Suppressor macrophage (primary cell): ENCODE measurements at regions not wholly inside any gene's neighbourhood (a gene's known extent, or its start where the extent isn't known, plus 50 kb on each side); places are given as distances from the start of the nearest gene placed in this dataset.

Experiments used
- DNase-seq, 4 experiments: peaks; one replicate each; pipeline ENCODE4 v3.0.0-alpha.2; 2020 to 2022

DNA sequence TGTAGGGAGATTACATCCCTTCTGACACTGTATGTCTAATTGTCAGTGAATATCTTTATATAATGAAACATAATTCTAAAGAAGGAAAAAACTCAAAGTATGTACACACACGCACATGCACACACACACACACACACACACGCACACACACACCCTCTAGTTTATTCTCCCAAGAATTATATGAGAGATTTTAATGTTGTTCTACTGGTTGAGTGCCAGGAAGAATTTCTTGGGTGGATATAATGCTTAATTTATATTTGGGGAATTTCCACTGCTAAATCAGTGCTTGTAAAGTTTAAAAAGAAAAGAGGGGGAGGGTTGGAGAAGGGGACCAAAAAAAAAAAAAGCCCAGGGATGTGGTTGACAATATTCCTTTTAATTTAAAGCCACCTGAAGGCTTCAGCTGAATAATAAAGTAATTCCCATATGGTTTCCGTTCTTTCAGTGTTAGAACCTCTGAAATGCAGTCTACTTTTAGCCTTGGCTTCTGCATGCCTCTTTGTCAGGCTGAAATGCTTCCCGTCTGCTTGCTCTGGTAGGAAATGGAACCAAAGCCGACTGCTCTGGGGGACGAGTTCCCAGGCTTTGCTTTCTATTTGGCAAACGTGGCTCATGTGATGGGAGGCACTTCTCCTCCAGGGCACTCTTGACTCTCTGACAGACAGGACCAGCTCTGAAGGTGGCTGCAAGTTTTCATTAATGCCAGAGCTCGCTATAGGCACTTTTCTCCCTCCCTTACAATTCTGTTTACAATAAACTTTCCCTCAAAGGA, 225.4 kb downstream of the PRL start:
- DNase-seq = peak; percentile 43 to 80 (median 72)

DNA sequence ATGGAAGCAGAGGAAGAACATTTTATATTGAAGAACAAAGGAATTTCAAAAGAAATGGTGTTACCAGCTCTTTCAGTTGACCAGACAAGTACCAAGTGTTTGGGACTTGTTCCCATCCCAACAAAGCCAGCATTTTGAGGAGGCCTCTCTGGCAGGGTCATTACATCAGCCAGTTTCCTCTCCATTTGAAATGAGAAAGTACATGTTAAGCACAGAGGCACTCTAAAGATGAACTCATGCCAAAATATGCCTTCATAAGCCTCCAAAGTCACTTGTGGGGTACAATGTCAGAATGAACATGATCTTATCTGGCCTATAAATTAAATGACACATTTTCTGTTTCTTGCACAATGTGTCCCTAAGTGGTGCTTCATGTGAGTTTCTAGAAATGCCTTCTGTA, 223.9 kb downstream of the PRL start:
- peak; percentile 8 to 42 (median 36) for DNase-seq

DNA sequence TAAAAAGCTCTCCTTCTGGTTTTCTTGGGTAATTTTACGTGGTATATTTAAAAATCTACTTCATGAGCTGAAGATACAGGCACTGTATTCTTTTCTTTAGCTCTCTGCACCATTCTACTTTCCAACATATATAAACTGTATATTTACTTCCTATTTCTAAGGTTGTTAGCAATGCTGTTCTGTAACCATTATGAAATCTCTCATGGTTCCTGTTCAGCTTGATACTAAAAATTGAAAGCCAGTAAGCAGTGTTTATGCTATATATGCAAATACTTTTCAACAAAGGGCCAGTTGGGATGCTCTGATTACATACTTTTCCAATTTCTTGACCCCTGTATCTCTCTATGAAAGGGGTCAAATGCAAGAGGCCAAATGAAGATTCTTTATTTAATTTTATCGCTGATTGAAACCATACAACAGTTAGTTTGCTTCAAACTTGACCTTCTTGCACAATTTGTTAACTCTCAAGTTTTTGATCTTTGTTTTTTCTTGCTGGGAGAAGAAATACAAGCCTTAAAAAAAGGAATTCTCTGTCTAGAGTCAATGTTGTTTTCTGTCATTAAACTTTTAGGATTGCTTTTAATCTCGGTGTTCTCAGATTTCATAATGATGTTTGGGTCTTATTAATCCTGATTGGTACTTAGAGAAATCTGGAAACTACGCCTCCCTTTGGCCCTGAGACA, 223.2 kb downstream of the PRL start:
- DNase-seq = peak in 3 of 4 experiments; percentile 20 to 72 (median 65)

DNA sequence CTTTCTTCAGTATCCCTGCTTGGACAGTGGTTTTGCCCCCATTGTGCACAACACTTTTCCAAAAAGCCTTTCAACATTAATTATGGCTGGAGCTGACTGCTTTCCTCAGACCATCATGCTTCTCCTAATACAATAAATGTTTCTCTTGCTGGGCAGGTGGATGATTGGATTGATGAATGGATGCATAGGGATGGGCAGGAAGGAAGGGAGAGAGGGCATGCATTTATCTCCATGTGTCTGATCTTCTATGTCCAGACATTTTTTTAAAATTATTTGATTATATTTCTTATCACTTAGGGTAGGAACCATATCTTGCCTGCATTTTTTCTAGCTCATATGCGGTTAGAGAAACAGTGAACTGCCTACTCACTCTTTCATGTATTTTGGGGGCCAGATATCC, 218.5 kb downstream of the PRL start:
- DNase-seq = no peak

DNA sequence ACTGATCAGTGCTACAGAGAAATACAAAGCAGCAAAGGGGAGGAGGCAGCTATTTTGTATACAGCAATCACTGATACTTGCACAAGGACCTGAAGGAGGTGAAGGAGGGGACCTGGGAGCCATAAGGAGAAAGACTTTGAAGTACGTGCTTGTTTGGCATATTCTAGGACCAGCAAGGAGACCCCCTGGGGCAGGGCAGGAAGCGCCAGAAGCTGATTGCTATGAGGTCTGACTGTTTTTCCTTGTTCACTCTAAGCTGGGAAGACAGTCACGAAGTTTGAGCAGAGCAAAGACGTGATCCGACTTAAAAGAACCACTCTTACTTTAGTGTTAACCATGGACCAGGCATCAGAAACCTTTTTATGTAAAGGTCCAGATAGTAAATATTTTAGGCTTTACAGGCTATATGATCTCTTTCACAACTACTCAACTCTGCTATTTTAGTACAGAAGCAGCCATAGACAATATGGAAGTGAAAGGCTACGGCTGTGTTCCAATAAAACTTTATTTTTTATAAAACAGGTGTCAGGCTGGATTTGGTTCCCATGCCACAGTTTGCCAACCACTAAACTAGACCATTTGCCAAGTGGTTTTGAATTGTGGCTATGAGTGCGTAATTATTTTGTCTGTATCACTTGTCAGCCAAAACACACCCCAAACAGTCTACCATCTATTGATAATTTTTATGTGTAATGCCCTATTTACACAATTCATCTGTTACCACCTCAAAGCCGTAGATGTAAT, 217.9 kb downstream of the PRL start:
- DNase-seq = no peak

DNA sequence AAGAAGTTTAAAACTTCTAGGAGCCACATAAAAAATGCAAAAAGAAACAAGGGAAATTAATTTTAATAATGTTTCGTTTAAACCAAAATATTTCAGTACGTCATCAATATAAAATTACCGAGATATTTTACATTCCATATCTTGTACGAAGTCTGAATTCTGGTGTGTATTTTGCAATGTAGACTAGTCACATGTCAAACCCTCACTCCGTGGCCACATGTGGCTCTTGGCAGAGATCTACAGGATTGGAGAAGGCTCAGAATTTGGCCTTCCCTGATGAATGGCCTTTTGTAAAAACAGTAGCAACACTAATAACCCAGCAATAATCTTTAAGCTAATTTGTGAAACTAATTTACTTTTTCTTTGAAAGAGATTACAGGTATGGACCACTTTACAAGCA, 217.1 kb downstream of the PRL start:
- no peak for DNase-seq

- no peak for DNase-seq
Observed at GRCh38 chr6:22081709-22082108, 215.1 kb downstream of the PRL start.

DNA sequence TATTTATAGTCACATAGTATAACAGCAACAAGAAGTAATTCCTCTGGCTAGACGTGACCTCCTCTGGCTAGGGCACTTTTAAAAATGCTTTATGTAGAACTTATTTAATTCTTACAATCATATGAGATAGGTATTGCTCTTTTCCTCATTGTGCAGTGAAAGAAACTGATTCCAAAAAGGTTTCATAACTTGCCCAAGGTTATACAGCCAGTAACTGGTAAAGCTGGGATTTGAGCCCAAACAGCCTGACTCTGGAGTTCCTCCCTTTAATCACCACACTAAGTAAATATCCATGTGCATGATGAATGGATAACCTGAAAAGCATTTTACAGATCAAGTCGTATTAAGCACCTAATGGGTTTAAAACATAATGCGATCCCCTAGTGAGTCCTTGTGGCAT, 214.6 kb downstream of the PRL start:
- DNase-seq = no peak

GRCh38 chr6:22083119-22083518, 213.7 kb downstream of the PRL start:
- no peak for DNase-seq

DNA sequence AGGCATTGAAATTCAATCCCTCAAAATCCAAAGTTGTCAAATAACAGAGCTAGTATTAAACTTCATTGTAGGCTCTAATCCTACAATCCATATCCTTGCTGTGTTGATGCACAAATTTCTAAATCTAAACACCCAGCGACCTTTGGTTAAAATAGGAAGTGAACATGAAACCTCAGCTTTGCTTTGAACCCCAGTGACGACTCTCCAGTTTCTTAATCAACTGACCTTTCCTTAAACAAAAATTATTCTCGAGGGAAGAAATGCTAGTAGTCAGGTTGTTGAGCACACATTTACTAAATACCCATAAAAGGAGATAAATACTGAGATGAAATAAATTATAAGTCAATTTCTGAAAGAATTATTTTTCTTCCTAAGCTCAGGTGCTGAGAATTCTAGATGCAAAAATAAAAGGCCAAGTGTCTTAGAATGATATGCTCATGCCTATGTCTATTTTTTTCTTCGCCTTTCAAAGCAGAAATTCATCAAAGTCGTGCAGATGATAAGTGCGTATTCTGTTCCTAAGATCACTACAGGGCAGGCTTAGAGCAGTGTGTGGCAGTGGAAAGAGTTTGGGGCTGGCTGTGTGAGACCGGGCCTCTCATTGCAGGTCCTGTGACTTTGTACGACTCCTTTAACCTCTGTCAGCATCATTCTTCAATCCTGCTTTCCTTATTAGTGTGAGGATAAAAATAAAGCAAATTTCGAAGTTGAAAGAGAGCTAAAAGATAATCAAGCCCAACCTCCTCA, 208.7 kb downstream of the PRL start:
- peak; percentile 30 to 75 (median 59) for DNase-seq

DNA sequence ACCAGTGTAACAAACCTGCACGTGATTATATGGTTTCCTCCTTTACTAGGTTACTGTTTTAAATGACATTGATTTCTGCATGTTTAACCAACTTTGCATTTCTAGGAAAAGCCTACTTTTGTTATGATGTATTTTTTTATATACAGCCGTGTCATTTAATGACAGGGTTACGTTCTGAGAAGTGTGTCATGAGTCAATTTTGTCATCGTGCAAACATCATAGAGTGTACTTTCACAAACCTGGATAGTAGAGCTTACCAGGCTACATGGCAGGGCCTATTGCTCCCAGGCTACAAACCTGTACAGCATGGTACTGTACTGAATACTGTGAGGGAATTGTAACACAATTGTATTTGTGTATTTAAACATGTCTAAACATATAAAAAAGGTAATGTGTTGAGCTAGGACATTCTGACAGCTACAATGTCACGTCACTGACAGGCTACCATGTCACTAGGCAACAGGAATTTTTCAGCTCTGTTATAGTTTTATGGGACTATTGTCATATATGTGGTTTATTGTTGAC, 205.3 kb downstream of the PRL start:
- DNase-seq = no peak

- DNase-seq = peak in 3 of 4 experiments; percentile 44 to 63 (median 54)
Observed at GRCh38 chr6:22095836-22096235, 201.0 kb downstream of the PRL start.

- no peak for DNase-seq
Observed at GRCh38 chr6:22098601-22099031, 198.2 kb downstream of the PRL start.

- no peak for DNase-seq
Observed at GRCh38 chr6:22099231-22099630, 197.6 kb downstream of the PRL start.

DNA sequence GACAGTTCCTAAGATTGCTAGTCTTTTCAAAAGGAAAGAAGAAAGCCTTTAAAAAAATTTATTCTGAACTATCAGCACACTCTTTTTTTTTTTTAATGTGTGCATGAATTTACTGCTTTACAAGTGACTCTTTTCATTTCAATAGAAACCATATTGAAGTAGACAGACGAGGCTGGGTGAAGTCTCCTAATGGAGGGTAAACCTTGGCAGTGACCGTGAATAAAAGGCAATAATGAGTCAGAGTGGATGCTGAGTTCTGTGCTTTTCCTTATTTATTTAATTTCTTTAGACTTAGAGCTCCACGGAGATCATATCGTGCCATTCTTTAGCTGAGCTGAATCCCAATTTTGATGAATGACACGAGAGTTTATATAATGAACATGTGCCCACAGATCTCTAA, 196.9 kb downstream of the PRL start:
- DNase-seq = no peak

- peak; percentile 1 to 45 (median 16) for DNase-seq
Observed at GRCh38 chr6:22101163-22101562, 195.7 kb downstream of the PRL start.

GRCh38 chr6:22102671-22103070, 194.2 kb downstream of the PRL start:
- peak; percentile 68 to 89 (median 80) for DNase-seq

DNA sequence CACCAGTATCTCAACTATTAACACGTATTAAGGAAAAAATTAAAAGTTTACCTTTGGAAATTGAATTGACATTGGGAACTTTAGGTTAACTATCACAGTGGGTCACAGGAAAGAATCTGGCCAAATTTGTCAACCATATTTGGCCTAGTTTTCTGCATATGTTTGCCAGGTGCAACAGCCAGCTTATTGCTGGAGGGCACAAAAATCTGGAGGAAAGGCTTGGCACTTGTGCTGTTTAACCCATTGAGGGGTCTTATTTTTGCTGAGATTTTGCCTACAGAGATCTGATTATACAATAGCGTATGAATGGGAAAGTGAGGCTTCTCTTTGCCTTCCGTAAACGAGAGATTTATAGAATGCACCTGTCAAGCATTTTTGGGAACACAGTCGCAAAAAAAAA, 190.4 kb downstream of the PRL start:
- DNase-seq = no peak

DNA sequence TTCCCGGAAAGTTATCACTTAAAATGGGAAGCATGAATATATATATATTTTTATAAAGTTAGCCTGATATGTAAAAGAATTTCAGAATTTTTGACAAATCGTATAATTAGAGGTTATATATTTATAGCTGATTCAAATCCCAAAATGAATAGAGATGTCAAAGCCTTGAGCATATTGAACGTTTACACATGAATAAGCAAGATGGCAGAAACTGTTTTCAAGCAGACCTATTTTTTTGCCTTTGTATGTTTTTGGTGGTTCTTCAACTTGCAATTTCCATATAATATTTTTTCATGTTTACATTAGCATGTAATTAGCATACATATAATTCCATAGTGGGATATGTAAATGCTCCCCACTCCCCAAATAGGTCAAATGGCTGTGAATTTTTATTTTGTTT, 189.9 kb downstream of the PRL start:
- DNase-seq = no peak

DNA sequence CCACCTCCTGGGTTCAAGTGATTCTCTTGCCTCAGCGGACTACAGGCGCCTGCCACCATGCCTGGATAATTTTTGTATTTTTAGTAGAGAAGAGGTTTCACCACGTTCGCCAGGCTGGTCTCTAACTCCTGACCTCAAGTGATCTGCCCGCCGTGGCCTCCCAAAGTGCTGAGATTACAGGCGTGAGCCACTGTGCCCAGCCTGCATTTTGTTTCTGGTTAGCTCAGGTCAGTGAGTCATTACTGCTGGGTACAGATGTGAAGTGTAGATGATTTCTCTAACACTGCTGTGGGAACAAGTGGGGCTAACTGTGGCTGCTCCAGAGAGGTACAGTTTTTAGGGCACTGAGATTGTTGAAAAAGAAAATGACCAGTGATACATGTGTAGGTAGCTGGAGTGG, 188.6 kb downstream of the PRL start:
- DNase-seq = no peak

- DNase-seq = no peak
Observed at GRCh38 chr6:22110061-22110460, 186.8 kb downstream of the PRL start.

- DNase-seq = no peak
Observed at GRCh38 chr6:22112461-22112860, 184.4 kb downstream of the PRL start.
